Neural cell (in vitro differentiated cells): ENCODE measurements at regions not wholly inside any gene's neighbourhood (a gene's known extent, or its start where the extent isn't known, plus 50 kb on each side); places are given as distances from the start of the nearest gene placed in this dataset.

ENCODE experiments used
- H2AFZ ChIP-seq: fragments of 200-600, 300-800 bp; sonication (generic), shearing (Covaris generic); 2 replicates; pipeline ENCODE4 v1.6.0; 2014; ENCODE audit warnings: low read depth, mild to moderate bottlenecking, antibody characterized with exemption, low read length, moderate library complexity
- H3F3A ChIP-seq: fragments of 200-600 bp; shearing (Covaris generic); 2 replicates; pipeline ENCODE4 v1.6.1; 2016; ENCODE audit warnings: mild to moderate bottlenecking, moderate library complexity, mixed read lengths, antibody characterized with exemption, low read length; ENCODE audit not compliant: insufficient read depth, poor library complexity, severe bottlenecking
- H3K27ac ChIP-seq: fragments of 200-600, 300-800 bp; sonication (generic), shearing (Covaris generic); 2 replicates; pipeline ENCODE4 v1.5.1; 2014; ENCODE audit warnings: mild to moderate bottlenecking, low read length, moderate library complexity
- H3K27me3 ChIP-seq: fragments of 300-800, 200-600 bp; sonication (generic), shearing (Covaris generic); 2 replicates; pipeline ENCODE4 v1.6.0; 2014; ENCODE audit warnings: mild to moderate bottlenecking, low read depth, low read length, moderate library complexity; ENCODE audit not compliant: insufficient read depth
- H3K36me3 ChIP-seq: fragments of 300-800, 200-600 bp; sonication (generic), shearing (Covaris generic); 2 replicates; pipeline ENCODE4 v1.5.1; 2014; ENCODE audit warnings: mild to moderate bottlenecking, antibody characterized with exemption, low read length, moderate library complexity; ENCODE audit not compliant: insufficient read depth
- H3K4me2 ChIP-seq: fragments of 300-800, 200-600 bp; sonication (generic), shearing (Covaris generic); 2 replicates; pipeline ENCODE4 v1.6.0; 2014; ENCODE audit warnings: mild to moderate bottlenecking, low read length
- H3K4me3 ChIP-seq: fragments of 300-800, 200-600 bp; sonication (generic), shearing (Covaris generic); 2 replicates; pipeline ENCODE4 v1.5.1; 2014; ENCODE audit warnings: mild to moderate bottlenecking, low read length, moderate library complexity
- H3K79me2 ChIP-seq: fragments of 200-600 bp; shearing (Covaris generic); replicated peaks from 2 replicates; pipeline ENCODE4 v1.6.0; 2014; ENCODE audit warnings: mild to moderate bottlenecking, low read length, moderate library complexity; ENCODE audit not compliant: insufficient read depth
- H3K9ac ChIP-seq: fragments of 300-800, 200-600 bp; sonication (generic), shearing (Covaris generic); 2 replicates; pipeline ENCODE4 v1.6.1; 2016; ENCODE audit warnings: mild to moderate bottlenecking, low read length, mixed read lengths
- H3K9me2 ChIP-seq: fragments of 200-600 bp; shearing (Covaris generic); 2 replicates; pipeline ENCODE4 v1.6.1; 2016; ENCODE audit warnings: mild to moderate bottlenecking, low read length, mixed read lengths; ENCODE audit not compliant: insufficient read depth
- H3K9me3 ChIP-seq: fragments of 200-600, 300-800 bp; sonication (generic), shearing (Covaris generic); 2 replicates; pipeline ENCODE4 v1.6.1; 2016; ENCODE audit warnings: mild to moderate bottlenecking, mixed run types, low read length, moderate library complexity, mixed read lengths
- H4K20me1 ChIP-seq: fragments of 200-600 bp; shearing (Covaris generic); 2 replicates; pipeline ENCODE4 v1.6.1; 2016; ENCODE audit warnings: mild to moderate bottlenecking, mixed run types; ENCODE audit not compliant: insufficient read depth
- EP300 ChIP-seq: fragments of 450-650 bp; conservative IDR thresholded peaks from 2 replicates; pipeline ENCODE4 v1.6.1; 2014; ENCODE audit warnings: antibody characterized with exemption, mild to moderate bottlenecking, moderate library complexity; ENCODE audit not compliant: poor library complexity, severe bottlenecking
- EZH2 ChIP-seq: fragments of 200-600, 300-800 bp; shearing (Covaris generic), sonication (generic); IDR thresholded peaks from 2 replicates; pipeline ENCODE4 v1.6.1; 2014; ENCODE audit warnings: antibody characterized with exemption, low read length, borderline replicate concordance, mild to moderate bottlenecking; ENCODE audit not compliant: insufficient read depth, poor library complexity, severe bottlenecking
- MXI1 ChIP-seq: fragments of 450-650 bp; conservative IDR thresholded peaks from 2 replicates; pipeline ENCODE4 v1.6.1; 2014; ENCODE audit warnings: antibody characterized with exemption, mild to moderate bottlenecking; ENCODE audit not compliant: poor library complexity, severe bottlenecking
- POLR2AphosphoS5 ChIP-seq: IDR thresholded peaks from 2 replicates; pipeline ENCODE4 v1.6.1; 2012
- RAD21 ChIP-seq: fragments of 450-650 bp; conservative IDR thresholded peaks from 2 replicates; pipeline ENCODE4 v1.6.1; 2014; ENCODE audit warnings: antibody characterized with exemption, mild to moderate bottlenecking, moderate library complexity
- REST ChIP-seq: IDR thresholded peaks from 2 replicates; pipeline ENCODE4 v1.6.1; 2012; ENCODE audit warnings: borderline replicate concordance
- SMC3 ChIP-seq: fragments of 450-650 bp; conservative IDR thresholded peaks from 2 replicates; pipeline ENCODE4 v1.6.1; 2014; ENCODE audit warnings: antibody characterized with exemption, mild to moderate bottlenecking, moderate library complexity; ENCODE audit not compliant: poor library complexity
- TAF1 ChIP-seq: IDR thresholded peaks from 2 replicates; pipeline ENCODE4 v1.6.1; 2012; ENCODE audit warnings: low read depth
- TF ChIP-seq, protein P1 (sequence below): fragments of 450-650 bp; IDR thresholded peaks from 2 replicates; pipeline ENCODE4 v1.5.1; 2014; ENCODE audit warnings: antibody characterized with exemption, mild to moderate bottlenecking, moderate library complexity; ENCODE audit not compliant: poor library complexity, severe bottlenecking

DNA sequence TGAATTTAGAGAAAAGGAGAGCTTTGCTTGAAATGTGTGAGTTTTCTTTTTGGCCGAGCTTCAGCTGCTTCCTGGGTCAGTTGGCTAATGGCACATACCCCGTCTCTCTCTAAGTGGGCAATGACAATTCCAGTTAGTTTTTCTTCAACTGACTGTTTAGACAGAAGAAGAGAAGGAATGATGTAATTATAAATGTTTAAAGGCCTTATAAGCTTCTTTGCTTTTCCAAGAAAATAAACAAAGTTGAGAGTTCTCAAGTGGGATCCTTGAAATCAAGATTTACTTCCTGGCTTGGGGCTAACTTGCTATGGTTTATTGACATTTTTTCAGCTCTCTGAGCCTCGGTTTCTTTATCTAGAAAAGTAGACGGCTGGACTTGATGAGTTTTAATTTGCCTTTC, 794.9 kb upstream of the ACVR2A start:
- Histone ChIP-seq H3K27me3 (no peaks in the 10 kb centered on the region), H2AFZ (no peak overlapping the region), H3K9me2 (no peaks in the 10 kb centered on the region), H3K9me3 (no peaks in the 10 kb centered on the region), H3K79me2 (no peaks in the 10 kb centered on the region), H3K4me2 (no peak overlapping the region), H3K27ac (no peak overlapping the region), H3K4me3 (no peak overlapping the region), H3K36me3 (no peaks in the 10 kb centered on the region), H3F3A (no peaks in the 10 kb centered on the region), H4K20me1 (no peaks in the 10 kb centered on the region), H3K9ac (no peak overlapping the region)
- TF ChIP-seq RAD21 (no peak), MXI1 (no peak), TAF1 (no peak), EZH2 (no peak), EP300 (no peak)
- TF ChIP-seq, protein P1, sequence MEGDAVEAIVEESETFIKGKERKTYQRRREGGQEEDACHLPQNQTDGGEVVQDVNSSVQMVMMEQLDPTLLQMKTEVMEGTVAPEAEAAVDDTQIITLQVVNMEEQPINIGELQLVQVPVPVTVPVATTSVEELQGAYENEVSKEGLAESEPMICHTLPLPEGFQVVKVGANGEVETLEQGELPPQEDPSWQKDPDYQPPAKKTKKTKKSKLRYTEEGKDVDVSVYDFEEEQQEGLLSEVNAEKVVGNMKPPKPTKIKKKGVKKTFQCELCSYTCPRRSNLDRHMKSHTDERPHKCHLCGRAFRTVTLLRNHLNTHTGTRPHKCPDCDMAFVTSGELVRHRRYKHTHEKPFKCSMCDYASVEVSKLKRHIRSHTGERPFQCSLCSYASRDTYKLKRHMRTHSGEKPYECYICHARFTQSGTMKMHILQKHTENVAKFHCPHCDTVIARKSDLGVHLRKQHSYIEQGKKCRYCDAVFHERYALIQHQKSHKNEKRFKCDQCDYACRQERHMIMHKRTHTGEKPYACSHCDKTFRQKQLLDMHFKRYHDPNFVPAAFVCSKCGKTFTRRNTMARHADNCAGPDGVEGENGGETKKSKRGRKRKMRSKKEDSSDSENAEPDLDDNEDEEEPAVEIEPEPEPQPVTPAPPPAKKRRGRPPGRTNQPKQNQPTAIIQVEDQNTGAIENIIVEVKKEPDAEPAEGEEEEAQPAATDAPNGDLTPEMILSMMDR = no peak

- no peaks in the 10 kb centered on the region for H3K9me2 ChIP-seq
- H3K9ac ChIP-seq = no peak overlapping the region
- H3F3A ChIP-seq = no peaks in the 10 kb centered on the region
- TF ChIP-seq EZH2 (no peak), MXI1 (no peak), POLR2AphosphoS5 (no peak), REST (no peak)
- no peaks in the 10 kb centered on the region for H3K36me3 ChIP-seq
- no peak overlapping the region for H3K4me2 ChIP-seq
- no peaks in the 10 kb centered on the region for H3K9me3 ChIP-seq
- no peak overlapping the region for H3K27ac ChIP-seq
- H3K79me2 ChIP-seq = no peaks in the 10 kb centered on the region
- H3K27me3 ChIP-seq = no peaks in the 10 kb centered on the region
- H2AFZ ChIP-seq = no peak overlapping the region
- H4K20me1 ChIP-seq = no peaks in the 10 kb centered on the region
- H3K4me3 ChIP-seq = no peak overlapping the region
Observed at GRCh38 chr2:147046473-147046872, 798.4 kb upstream of the ACVR2A start.

DNA sequence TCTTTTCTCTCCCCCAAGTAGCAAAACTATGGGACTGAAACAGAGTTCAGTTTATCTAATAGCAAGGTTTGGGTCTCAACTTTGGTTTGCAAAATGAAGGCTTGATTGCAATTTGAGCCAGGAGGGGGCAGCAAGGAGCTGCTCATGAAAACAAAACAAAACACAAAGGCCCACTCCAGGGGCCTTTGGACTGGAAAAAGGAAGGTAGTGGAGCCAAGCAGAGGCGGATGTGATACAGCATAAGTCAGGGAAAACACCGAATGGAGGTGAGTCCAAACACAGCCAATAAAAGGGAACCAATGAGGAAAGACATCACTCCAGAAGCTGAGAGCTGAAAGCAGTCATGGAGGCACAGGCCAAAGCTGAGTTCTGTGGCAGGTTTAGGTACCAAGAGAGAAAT, 799.7 kb upstream of the ACVR2A start:
- H3F3A ChIP-seq = no peaks in the 10 kb centered on the region
- no peak overlapping the region for H3K4me2 ChIP-seq
- H2AFZ ChIP-seq = no peak overlapping the region
- no peaks in the 10 kb centered on the region for H3K9me2 ChIP-seq
- no peaks in the 10 kb centered on the region for H3K27me3 ChIP-seq
- peak; percentile 66 for TF ChIP-seq RAD21
- TF ChIP-seq MXI1 = no peak
- no peak for TF ChIP-seq REST
- TF ChIP-seq TAF1 = no peak
- TF ChIP-seq SMC3 = peak; percentile 67
- no peak for TF ChIP-seq EZH2
- TF ChIP-seq, protein P1 = peak; percentile 58
- no peak overlapping the region for H3K9ac ChIP-seq
- no peaks in the 10 kb centered on the region for H3K36me3 ChIP-seq
- no peaks in the 10 kb centered on the region for H3K9me3 ChIP-seq
- H4K20me1 ChIP-seq = no peaks in the 10 kb centered on the region
- H3K79me2 ChIP-seq = no peaks in the 10 kb centered on the region
- no peak overlapping the region for H3K27ac ChIP-seq
- H3K4me3 ChIP-seq = no peak overlapping the region
